GM12865 (cell line): ENCODE measurements at regions not wholly inside any gene's neighbourhood (a gene's known extent, or its start where the extent isn't known, plus 50 kb on each side); places are given as distances from the start of the nearest gene placed in this dataset.
A peak's percentile ranks its signal among the peaks of the same experiment; 100 is the strongest.

Experiments
- DNase-seq: peaks from one replicate; pipeline ENCODE4 v3.0.0; 2010; ENCODE audit warnings: low read depth
- H3K4me3 ChIP-seq: 2 replicates; pipeline ENCODE4 v1.5.1; 2011; ENCODE audit warnings: mild to moderate bottlenecking, low read depth, low read length, control low read depth
- CTCF ChIP-seq: IDR thresholded peaks from 2 replicates; pipeline ENCODE4 v1.5.1; 2011; ENCODE audit warnings: low read length, control low read depth, low read depth, inconsistent platforms; ENCODE audit not compliant: insufficient read depth; ENCODE audit errors: missing control alignments

- TF ChIP-seq CTCF = no peak
- no peak for DNase-seq
- no peak overlapping the region for H3K4me3 ChIP-seq
Measured at GRCh38 chr1:102178480-102178879, 181.8 kb upstream of the OLFM3 start.

GRCh38 chr1:102174259-102174863 is 177.6 kb upstream of the OLFM3 start:
- H3K4me3 ChIP-seq = no peak overlapping the region
- peak; percentile 85 for TF ChIP-seq CTCF
- peak; percentile 40 for DNase-seq

GRCh38 chr1:102172200-102172599 is 175.5 kb upstream of the OLFM3 start:
- TF ChIP-seq CTCF = no peak
- H3K4me3 ChIP-seq = no peak overlapping the region
- DNase-seq = no peak

GRCh38 chr1:102163799-102164198 is 167.1 kb upstream of the OLFM3 start:
- no peak overlapping the region for H3K4me3 ChIP-seq
- no peak for DNase-seq
- TF ChIP-seq CTCF = no peak

GRCh38 chr1:102151242-102151641 is 154.5 kb upstream of the OLFM3 start:
- H3K4me3 ChIP-seq = no peak overlapping the region
- DNase-seq = no peak
- no peak for TF ChIP-seq CTCF

GRCh38 chr1:102120910-102121309 is 124.2 kb upstream of the OLFM3 start:
- H3K4me3 ChIP-seq = no peak overlapping the region
- no peak for TF ChIP-seq CTCF
- no peak for DNase-seq

GRCh38 chr1:102118150-102118549 is 121.4 kb upstream of the OLFM3 start:
- no peak overlapping the region for H3K4me3 ChIP-seq
- no peak for TF ChIP-seq CTCF
- DNase-seq = no peak
